NOMO-1 treated with dmso at 0.1 percent for 144 hours (cell line): ENCODE measurements at regions not wholly inside any gene's neighbourhood (a gene's known extent, or its start where the extent isn't known, plus 50 kb on each side); places are given as distances from the start of the nearest gene placed in this dataset.
"Not testable (repeated sequence)": the region's sequence is repeated elsewhere in the genome, so short reads cannot be mapped to it uniquely, and the experiment has no call there.

Experiments used
- DNase-seq: peaks from one replicate; lab custom pipeline; 2025; ENCODE audit not compliant: unreplicated experiment; lab: John Stamatoyannopoulos, UW

DNA sequence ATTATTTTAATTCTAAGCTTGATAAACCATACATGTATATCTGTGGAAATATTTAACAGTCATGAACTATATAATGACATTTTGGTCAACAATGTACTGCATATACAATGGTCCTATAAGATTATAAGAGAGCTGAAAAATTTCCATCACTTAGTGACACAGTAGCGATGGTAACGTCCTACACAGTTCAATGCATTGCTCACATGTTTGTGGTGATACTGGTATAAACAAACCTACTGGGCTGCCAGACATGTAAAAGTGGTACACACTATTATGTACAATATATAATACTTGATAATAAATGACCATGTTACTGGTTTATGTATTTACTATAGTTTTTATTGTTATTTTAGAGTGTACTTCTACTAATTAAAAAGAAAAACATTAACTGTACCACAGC is 841.9 kb downstream of the LTN1 start:
- DNase-seq = no peak

DNA sequence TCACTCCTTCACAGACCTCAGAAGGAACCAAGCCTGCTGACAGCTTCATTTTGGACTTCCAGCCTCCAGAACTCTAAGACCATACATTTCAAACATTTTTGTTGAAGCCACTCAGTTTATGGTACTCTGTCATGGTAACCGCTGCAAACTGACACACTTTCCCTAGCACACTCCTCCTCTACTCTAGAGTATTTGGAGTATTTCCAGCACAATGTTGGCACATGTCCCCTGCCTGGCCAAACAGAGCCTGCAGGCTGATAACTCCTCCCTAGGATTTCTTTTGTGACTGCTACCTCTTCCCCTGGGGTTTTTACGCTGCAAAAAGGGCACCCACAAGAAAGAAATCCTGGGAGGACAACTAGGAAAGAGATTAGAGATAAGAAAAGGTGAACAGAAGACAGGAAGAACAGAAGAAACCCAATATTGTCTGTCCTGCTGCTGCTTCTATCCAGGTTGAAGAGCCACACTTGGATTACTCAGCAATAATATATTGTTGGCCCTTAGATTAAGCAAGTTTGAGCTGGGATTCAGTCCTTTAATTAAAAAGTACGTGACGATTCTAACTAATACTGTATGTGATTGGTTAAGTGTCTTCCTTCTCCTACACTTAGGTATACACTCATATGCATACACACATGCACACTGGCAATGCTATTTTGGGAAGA is 844.1 kb downstream of the LTN1 start:
- no peak for DNase-seq

DNA sequence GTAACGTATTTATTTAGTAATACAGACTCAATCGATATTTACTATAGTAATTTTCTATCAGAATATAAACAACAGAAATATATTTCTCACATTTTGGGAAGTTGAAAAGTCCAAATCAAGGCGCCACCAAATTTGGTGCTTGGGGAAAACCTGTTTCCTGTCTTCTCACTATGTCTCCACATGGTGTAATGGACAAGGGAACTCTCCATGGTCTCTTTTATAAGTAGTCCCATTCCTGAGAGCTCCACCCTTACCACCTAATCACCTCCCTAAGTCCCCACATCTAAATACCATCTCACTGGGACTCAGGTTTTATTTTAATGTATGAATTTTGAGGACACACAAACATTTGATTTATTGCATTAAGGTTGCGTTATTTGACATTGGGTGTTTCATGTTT is 848.0 kb downstream of the LTN1 start:
- DNase-seq = no peak

DNA sequence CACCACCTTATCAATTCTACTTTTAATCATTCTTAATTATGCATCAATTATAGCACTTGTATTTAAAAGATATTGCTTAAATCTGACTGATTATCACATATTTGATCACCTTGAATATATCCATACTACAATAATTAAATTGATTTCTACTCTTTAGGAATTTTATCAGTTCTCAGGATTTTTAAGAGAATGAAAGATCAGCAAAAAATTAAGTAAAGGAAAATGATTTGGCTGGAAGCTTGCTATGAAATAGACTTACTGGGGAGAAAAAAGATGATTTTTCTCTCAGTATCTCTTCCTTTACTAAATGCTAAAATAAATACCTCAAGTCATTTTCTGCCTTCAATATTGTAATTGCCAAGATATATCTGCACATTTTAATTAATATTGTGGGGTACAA is 848.6 kb downstream of the LTN1 start:
- no peak for DNase-seq

DNA sequence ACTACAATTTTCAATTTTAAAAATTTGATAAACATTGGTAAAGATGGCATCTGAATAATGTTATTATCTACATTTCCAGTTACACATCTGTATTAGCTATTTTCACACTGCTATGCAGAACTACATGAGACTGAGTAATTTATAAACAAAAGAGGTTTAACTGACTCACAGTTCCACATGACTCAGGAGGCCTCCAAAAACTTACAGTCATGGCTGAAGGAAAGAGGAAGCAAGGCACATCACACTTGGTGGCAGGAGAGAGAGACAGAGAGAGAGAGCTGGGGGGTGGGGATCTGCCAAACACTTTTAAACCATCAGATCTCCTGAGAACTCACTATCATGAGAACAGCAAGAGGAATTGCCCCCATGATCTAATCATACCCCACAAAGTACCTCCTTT is 850.0 kb downstream of the LTN1 start:
- peak; percentile 68 for DNase-seq

DNA sequence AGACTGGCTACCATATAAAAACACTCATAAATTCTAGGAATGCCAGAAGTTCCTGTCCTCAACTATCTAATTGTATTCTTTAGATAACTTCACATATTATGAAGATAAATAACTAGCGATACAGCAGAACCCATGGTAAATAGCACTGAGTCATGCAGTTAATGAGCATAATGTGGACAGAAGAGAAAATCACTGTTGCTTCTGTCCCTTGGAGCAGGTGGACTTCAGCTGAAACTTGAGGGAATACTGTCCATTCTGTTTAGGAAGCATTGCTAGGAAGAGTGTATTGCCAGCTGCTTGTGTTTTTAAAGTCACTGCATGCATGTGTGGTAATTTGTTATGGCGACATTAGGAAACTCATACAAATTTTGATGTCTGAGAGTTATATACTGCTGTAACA is 854.4 kb downstream of the LTN1 start:
- no peak for DNase-seq

DNA sequence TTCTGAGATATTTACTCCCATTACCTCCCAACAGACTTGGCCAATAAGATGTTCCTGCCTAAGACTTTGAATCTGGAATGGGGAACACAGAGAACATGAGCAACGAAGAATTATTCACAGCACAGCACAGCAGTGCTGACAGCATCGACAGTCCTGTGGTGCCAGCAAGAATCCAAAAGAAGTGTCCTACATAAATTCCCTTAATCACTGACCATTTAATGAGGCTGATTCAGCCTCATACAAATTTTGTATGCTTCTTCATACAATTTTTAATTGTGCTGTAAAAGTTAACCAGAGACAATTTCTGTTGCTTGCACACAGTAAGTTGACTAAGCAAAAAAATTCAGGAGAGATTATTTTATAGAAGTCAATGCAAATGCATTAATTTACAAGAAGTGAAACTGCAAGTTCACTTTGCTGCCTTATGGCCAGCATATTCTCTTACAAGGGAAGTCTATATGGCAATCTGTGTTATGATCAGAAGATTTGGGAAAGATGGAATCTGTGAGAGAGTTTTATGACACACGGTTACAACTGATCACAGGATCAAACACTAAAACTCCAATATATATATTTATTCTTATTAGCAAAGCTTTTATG is 855.9 kb downstream of the LTN1 start:
- no peak for DNase-seq

DNA sequence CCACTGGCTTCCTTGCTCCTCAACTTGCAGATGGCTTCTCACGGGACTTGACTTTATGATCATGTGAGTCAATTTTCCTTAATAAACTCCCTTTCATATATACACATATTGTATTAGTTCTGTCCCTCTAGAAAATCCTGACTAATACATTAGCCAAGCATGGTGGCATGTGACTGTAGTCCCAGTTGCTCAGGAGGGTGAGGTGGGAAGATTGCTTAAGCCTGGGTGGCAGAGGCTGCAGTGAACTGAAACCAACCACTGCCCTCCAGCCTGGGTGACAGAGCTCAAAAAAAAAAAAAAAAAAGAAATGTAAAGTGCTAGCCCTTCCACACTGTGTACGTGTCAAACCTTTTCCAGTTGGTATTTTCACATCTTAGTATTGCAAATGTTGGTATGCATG is 857.0 kb downstream of the LTN1 start:
- peak; percentile 40 for DNase-seq

DNA sequence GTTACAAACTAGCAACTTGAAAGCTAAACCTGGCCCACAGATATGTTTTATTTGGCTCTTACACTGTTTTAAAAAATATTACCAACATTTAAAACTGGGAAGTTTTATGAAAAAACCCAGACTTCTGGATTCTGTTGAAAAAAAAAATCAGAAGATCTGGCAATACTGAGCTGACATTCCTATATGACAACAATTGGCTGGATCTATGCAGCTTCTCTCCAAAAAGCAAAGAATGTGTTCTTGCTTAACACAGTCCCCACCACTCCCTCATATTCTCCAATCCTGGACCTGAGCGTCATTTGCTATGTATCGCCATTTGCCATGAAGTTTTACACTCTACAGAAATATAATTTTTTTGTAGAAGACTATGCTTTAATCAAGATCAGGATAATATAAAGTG is 859.6 kb downstream of the LTN1 start:
- no peak for DNase-seq

DNA sequence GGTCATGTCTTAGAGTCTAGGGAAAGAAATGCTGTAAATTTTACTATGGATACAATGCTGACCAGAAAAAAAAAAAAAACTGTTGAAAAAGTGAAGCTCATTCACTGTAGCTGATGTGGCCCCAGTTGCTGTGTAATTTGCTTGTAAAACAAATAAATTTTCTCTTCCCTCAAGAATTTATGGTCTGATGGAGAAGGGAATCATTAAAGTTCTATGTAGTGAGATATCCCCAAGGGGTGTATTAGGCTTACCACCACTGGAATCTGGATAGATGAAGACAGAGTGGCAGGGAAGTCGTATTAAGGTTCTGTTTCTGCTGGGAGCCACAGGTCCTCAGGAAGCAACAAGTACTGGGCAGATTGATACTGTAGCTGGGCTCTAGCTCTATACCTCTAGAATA is 860.0 kb downstream of the LTN1 start:
- no peak for DNase-seq

DNA sequence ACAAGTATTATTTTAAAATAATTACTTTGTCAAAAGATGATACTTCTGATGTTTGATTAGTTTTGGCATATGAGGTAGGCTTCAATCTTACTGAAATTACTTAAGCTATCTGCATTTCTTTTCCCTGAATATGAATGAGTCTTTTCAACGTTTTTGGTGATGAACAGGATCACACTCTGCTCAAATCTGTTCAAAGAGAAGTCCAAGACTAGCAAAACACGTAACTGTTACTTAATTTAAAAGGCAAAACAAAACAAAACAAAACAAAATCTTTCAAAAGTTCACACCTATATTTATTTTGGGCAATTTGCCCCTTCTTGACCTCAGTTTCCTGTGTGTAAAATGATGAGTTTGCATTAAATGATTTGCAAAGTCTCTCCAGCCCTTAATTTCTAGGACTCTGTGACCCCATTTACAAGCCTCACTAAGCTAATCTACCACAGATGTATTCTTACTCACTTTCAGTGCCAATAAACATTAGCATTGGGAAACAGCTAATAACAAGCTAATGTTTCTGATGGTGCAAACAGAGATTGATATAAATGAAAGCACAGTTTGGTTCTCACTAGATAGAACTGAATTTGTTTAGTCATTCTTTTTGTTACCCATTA is 865.4 kb downstream of the LTN1 start:
- DNase-seq = no peak

DNA sequence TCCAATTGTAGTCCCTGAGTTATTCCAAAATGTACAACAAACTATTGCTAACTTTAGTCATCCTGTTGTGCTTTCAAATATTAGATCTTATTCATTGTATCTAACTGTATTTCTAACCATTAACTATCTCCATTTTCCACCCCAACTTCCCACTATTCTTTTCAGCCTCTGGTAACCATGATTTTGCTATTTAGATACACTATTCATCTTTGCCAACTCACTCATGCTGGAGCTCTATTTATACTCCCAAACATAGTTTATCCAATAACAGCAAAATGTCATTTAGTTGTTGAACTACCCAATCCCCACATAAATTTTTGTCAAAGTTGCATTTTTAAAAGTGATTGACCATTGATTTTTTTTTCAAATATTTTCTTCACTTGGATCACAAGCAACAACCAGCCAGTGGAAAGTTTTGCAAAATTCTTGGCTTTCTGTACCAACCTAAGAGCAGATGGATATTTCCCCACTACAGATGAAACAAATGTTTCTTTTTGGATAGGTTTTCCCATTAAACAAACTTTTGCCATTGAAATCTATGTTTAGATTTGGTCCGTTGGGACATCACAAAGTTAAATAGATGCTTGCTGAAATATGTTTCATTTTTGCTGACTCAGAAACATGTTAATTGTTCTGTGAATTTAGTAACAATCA is 866.0 kb downstream of the LTN1 start:
- DNase-seq = no peak

DNA sequence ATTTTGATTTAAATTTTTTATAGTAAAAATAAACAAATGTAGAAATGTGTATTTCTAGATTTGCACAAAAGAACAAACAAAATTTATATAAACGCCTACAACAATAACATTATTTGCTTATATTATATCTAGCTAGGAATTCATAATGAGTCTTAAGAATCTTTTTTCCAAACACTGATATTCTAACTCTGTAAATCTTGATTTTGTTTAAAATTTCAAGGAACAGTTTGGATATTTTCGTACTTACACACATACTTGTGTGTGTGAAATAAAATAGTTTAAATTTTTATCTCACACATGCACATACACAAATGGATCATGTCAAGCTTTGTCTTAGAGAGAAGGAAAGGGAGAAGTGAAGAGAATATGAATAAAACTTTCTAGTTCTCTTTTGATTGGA is 868.1 kb downstream of the LTN1 start:
- DNase-seq = no peak

DNA sequence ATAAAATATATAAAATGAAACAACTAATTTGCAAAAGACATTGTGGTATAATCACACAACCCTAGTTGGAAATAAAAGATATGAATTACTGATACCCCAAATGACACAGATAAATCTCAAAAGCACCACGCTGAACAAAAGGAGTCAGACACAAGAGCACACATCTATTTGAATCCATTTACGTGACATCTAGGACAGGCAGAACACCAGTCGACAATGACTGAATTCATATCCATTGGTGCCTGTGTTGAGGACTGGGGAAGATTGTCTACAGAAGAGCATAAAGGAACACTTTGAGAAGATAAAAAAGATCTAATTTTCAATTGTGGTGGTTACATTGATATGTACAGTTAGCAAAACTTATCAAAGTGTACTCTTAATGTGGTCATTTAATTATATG is 874.1 kb downstream of the LTN1 start:
- no peak for DNase-seq

DNA sequence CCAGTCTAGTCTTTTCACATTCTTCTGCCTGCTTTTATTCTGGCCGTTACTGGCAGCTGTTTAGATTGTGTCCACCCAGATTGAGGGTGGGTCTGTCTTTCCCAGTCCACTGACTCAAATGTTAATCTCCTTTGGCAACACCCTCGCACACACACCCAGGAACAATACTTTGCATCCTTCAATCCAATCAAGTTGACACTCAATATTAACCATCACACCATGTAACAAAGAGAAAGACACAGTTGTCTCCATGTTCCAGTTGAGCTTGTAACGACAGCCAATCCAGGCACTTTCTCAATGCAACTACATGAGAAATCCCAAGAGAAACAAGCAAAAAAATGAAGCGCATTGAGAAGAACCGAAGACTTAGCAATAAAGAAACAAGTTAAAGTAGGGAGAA is 877.7 kb downstream of the LTN1 start:
- DNase-seq = not testable (repeated sequence)

DNA sequence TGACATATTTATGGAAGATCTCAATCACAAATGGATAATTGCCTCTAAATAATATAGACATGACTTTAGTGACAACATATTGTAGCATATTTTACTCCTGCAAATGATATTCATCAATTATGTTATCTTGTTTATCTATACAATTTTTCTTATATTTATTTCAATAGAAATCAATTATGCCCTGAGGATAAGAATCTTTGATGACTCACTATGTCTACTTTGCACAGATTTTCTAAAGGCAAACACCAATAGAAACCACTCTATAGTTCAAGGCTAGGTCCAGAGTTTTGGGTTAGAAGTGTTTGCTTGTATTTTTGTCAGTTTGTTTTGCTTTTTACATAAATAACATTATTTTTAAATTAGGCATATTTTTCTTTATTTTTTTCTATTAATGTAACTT is 879.0 kb downstream of the LTN1 start:
- DNase-seq = no peak

DNA sequence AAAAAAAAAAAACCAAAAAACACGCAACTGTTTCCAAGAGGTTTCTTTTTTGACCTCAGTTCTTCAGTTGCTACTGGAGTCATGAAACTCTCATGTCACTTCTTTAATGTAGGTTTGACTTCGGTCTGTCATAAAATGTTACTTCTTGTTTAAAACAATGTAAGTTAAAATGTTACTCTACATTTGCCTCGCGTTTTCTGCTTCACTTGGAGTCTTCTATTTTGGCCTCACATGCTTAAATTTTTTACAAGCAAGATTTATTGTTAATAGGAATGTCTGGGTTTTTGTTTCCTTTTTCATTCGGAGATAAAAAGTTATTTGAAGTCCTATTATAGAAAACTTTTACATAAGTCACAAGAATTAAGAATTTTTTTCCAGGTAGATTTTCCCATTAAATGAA is 880.2 kb downstream of the LTN1 start:
- DNase-seq = no peak

DNA sequence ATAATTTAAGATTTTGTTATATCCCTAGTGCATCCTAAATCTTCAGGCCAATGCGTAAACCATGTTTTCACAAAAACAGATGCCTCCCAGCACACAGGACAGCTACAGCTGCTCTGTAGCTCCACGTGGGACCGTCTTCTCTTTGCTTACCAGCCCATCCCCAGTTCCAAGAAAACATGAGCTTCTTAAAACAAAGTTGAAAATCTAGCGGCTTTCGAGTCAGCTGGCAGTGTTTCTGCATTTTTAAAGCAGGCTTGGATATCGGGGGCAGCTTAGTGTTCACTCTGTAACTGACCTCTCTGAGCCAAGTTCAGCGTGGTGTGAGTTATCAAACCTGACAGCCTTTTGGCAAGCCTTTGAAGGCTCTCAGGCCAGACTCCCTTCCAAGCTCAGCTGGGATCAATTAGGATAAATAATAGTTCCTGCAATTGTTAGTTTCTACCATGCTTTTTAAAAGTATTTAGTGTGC is 881.5 kb downstream of the LTN1 start:
- no peak for DNase-seq

DNA sequence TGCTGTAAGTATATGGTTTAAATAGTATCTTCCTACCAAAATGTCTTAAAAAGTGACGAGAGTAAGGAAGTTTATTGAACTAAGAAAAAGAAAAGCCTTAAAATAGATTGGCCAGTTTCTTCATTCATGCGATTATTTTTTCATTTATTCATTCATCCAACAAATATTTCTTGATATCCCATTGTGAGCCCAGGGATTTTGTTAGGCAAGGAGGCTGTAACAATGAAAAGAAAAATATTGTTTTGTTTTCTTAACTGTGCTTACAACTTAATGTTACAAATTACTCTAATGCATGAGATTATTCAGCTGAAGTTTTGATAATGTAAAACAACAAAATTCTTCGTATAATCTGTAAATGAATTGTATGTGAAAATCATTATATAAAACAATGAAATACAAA is 882.0 kb downstream of the LTN1 start:
- DNase-seq = no peak

DNA sequence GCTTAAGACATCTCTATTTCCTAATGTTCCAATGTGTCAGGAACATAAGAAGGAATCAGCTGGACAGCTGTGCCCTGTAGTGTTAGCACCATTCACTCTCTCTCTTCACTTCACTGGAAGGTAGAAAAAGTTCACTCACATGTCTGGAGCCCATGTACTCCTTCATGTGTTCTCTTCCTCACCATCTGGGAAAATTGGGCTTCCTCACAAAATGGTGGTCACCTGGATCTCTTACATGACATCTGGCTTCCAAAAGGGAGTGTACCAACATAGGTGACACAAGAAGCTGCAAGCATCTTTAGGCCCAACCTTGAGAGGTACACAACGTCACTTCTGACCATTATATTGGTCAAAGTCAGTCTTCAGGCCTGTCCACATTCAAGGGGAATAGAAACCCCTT is 882.6 kb downstream of the LTN1 start:
- DNase-seq = no peak

DNA sequence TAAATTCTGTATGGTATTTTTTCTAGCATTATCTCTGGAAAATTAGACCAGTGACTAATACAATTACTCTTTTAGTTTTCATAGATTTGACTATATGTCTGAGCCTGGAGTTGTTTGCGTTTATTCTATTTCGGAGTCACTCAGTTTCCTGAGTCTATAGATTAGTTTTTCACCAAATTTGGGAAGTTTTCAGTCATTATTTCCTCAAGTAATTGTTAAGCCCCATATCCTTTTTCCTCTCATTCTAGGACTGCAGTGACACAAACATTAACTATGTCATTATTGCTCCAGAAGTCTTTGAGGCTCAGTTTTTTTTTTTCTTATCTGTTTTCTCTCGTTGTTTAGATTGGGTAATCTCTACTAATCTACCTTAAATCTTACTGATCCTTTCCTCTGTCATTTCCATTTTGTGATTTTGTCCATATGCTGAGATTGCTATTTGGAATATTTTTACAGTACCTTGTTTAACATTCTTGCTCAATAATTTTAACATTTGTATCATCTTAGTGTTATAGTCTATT is 886.2 kb downstream of the LTN1 start:
- DNase-seq = no peak

DNA sequence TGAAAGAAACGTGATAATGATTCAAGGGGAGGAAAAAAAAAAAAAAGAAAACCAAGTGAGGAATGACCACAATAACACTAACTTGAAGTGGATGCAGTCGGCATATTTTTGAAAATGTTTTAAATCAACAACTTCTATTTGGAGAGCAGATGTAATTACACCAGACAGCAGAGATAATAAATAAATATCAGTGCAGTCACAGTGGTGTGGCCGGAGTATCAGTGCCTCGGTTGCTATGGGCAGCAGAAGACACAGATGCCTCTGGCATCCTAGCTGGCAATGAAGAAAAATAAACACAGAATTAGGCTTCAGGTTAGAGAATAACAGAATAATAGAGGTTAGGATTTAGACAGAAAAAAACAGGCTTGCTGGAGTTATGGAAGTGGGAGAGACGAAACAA is 888.3 kb downstream of the LTN1 start:
- no peak for DNase-seq
